HEK293 (cell line): ENCODE measurements at regions not wholly inside any gene's neighbourhood (a gene's known extent, or its start where the extent isn't known, plus 50 kb on each side); places are given as distances from the start of the nearest gene placed in this dataset.

Experiments
- CTCF ChIA-PET: fragments of 350-600 bp; formaldehyde crosslinking; extraction: SDS; loops from one replicate; lab custom pipeline; 2021; ENCODE audit warnings: antibody characterized with exemption; lab: Yijun Ruan, JAX
- POLR2A ChIA-PET: fragments of 300-600 bp; formaldehyde crosslinking; extraction: SDS; loops from one replicate; lab custom pipeline; 2020; ENCODE audit warnings: antibody characterized with exemption, inconsistent platforms; lab: Yijun Ruan, JAX
- H3K27ac ChIP-seq: fragments of 200-500 bp; sonication (Bioruptor generic); 2 replicates; pipeline ENCODE4 v1.5.1; 2014; ENCODE audit warnings: low read depth, low read length, control low read depth, inconsistent platforms; ENCODE audit errors: extremely low read depth
- H3K36me3 ChIP-seq, 2 experiments: fragments of 200-500 bp in 1 of 2; sonication (Bioruptor generic) in 1 of 2; 1 replicate in 1 of 2; 2 replicates in 1 of 2; pipeline ENCODE4 v1.5.1; 2014 to 2017; ENCODE audit warnings: inconsistent platforms in 2 of 2, low read length in 2 of 2; ENCODE audit not compliant: control insufficient read depth in 2 of 2, insufficient read depth in 1 of 2
- H3K4me1 ChIP-seq: fragments of 200-500 bp; sonication (Bioruptor generic); 2 replicates; pipeline ENCODE4 v1.5.1; 2014; ENCODE audit warnings: mild to moderate bottlenecking, low read length, inconsistent platforms; ENCODE audit not compliant: control insufficient read depth, insufficient read depth
- H3K4me3 ChIP-seq: 2 replicates; pipeline ENCODE4 v1.5.1; 2011; ENCODE audit warnings: low read depth, mild to moderate bottlenecking, control low read depth, low read length, moderate library complexity
- H3K9me3 ChIP-seq: fragments of 200-500 bp; sonication (Bioruptor generic); 2 replicates; pipeline ENCODE4 v1.5.1; 2014; ENCODE audit warnings: low read depth, low read length, inconsistent platforms; ENCODE audit not compliant: control insufficient read depth, insufficient read depth
- KLF16 ChIP-seq: fragments of 450-650 bp; formaldehyde crosslinking; IDR thresholded peaks from 2 replicates; pipeline ENCODE4 v1.5.1; 2017; ENCODE audit warnings: missing biosample characterization, missing genetic modification characterization
- RBAK ChIP-seq: fragments of 450-650 bp; formaldehyde crosslinking; IDR thresholded peaks from 2 replicates; pipeline ENCODE4 v1.5.1; 2016; ENCODE audit warnings: missing biosample characterization, missing genetic modification characterization
- SCRT1 ChIP-seq: fragments of 450-650 bp; formaldehyde crosslinking; IDR thresholded peaks from 2 replicates; pipeline ENCODE4 v1.5.1; 2016; ENCODE audit warnings: missing biosample characterization, missing genetic modification characterization, borderline replicate concordance
- TCF7L2 ChIP-seq: IDR thresholded peaks from 2 replicates; pipeline ENCODE4 v1.6.1; 2011; ENCODE audit warnings: low read depth, mild to moderate bottlenecking, inconsistent platforms, low read length, moderate library complexity, borderline replicate concordance
- WT1 ChIP-seq: fragments of 450-650 bp; formaldehyde crosslinking; IDR thresholded peaks from 2 replicates; pipeline ENCODE4 v1.5.1; 2016; ENCODE audit warnings: missing biosample characterization, missing genetic modification characterization
- ZBTB7A ChIP-seq: fragments of 450-650 bp; formaldehyde crosslinking; IDR thresholded peaks from 2 replicates; pipeline ENCODE4 v1.5.1; 2016; ENCODE audit warnings: low read depth, missing biosample characterization, missing genetic modification characterization
- ZNF114 ChIP-seq: fragments of 450-650 bp; formaldehyde crosslinking; IDR thresholded peaks from 2 replicates; pipeline ENCODE4 v1.5.0; 2017; ENCODE audit warnings: missing biosample characterization, missing genetic modification characterization
- ZNF132 ChIP-seq: fragments of 450-650 bp; formaldehyde crosslinking; IDR thresholded peaks from 2 replicates; pipeline ENCODE4 v1.5.1; 2017; ENCODE audit warnings: missing biosample characterization, missing genetic modification characterization, borderline replicate concordance
- ZNF211 ChIP-seq: fragments of 450-650 bp; formaldehyde crosslinking; IDR thresholded peaks from 2 replicates; pipeline ENCODE4 v1.5.1; 2016; ENCODE audit warnings: low read depth, missing biosample characterization, missing genetic modification characterization
- ZNF341 ChIP-seq: fragments of 450-650 bp; formaldehyde crosslinking; IDR thresholded peaks from 2 replicates; pipeline ENCODE4; 2016; ENCODE audit warnings: low read depth, missing biosample characterization, missing genetic modification characterization
- ZNF610 ChIP-seq: fragments of 450-650 bp; formaldehyde crosslinking; IDR thresholded peaks from 2 replicates; pipeline ENCODE4 v1.5.1; 2016; ENCODE audit warnings: missing biosample characterization, missing genetic modification characterization, borderline replicate concordance
- ZNF624 ChIP-seq: fragments of 450-650 bp; formaldehyde crosslinking; IDR thresholded peaks from 2 replicates; pipeline ENCODE4 v1.5.1; 2017; ENCODE audit warnings: missing biosample characterization, missing genetic modification characterization
- ZNF707 ChIP-seq: fragments of 450-650 bp; formaldehyde crosslinking; IDR thresholded peaks from 2 replicates; pipeline ENCODE4 v1.5.1; 2016; ENCODE audit warnings: missing biosample characterization, missing genetic modification characterization
- ZNF768 ChIP-seq: fragments of 450-650 bp; formaldehyde crosslinking; IDR thresholded peaks from 2 replicates; pipeline ENCODE4 v1.5.1; 2018; ENCODE audit warnings: missing biosample characterization, mild to moderate bottlenecking, missing genetic modification characterization
- ZNF785 ChIP-seq: fragments of 450-650 bp; formaldehyde crosslinking; IDR thresholded peaks from 2 replicates; pipeline ENCODE4 v1.5.1; 2016; ENCODE audit warnings: missing biosample characterization, missing genetic modification characterization
- ZSCAN30 ChIP-seq: fragments of 450-650 bp; IDR thresholded peaks from 2 replicates; pipeline ENCODE4 v1.5.1; 2018; ENCODE audit warnings: missing biosample characterization, mild to moderate bottlenecking, missing genetic modification characterization, moderate library complexity
- TF ChIP-seq, protein P1 (sequence below): fragments of 450-650 bp; formaldehyde crosslinking; IDR thresholded peaks from 2 replicates; pipeline ENCODE4 v1.5.1; 2016; ENCODE audit warnings: missing biosample characterization, missing genetic modification characterization
- TF ChIP-seq, protein P2 (sequence below): fragments of 450-650 bp; formaldehyde crosslinking; IDR thresholded peaks from 2 replicates; pipeline ENCODE4 v1.5.0; 2017; ENCODE audit warnings: missing biosample characterization, missing genetic modification characterization, borderline replicate concordance
- TF ChIP-seq, protein P3 (sequence below): fragments of 450-650 bp; formaldehyde crosslinking; IDR thresholded peaks from 2 replicates; pipeline ENCODE4 v1.5.1; 2017; ENCODE audit warnings: missing biosample characterization, missing genetic modification characterization
- TF ChIP-seq, protein P4 (sequence below): fragments of 450-650 bp; formaldehyde crosslinking; IDR thresholded peaks from 2 replicates; pipeline ENCODE4 v1.5.1; 2016; ENCODE audit warnings: missing biosample characterization, missing genetic modification characterization
- TF ChIP-seq, protein P5 (sequence below): fragments of 450-650 bp; formaldehyde crosslinking; IDR thresholded peaks from 2 replicates; pipeline ENCODE4 v1.5.1; 2016; ENCODE audit warnings: missing biosample characterization, missing genetic modification characterization
- TF ChIP-seq, protein P6 (sequence below): fragments of 450-650 bp; formaldehyde crosslinking; IDR thresholded peaks from 2 replicates; pipeline ENCODE4 v1.5.1; 2017; ENCODE audit warnings: missing biosample characterization, missing genetic modification characterization

DNA sequence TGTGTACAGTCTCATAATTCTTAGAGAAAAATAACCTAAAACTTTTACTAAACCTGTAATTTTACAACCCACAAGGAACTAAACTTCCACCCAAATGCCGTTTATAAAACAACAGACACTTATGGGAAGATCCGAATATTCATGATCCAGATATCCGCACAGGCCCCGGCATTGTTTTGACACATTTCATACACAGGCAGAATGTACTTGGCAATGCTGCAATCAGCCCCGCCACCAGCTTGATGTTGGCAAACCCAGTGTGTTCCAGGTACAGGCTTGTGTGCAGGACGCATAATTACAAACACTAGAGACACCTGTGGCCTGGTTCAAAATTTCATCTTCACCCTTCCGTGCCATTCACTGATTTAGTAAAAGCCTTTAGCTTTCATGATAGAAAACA lies 393.0 kb upstream of the SALL3 start:
- TF ChIP-seq, protein P1, sequence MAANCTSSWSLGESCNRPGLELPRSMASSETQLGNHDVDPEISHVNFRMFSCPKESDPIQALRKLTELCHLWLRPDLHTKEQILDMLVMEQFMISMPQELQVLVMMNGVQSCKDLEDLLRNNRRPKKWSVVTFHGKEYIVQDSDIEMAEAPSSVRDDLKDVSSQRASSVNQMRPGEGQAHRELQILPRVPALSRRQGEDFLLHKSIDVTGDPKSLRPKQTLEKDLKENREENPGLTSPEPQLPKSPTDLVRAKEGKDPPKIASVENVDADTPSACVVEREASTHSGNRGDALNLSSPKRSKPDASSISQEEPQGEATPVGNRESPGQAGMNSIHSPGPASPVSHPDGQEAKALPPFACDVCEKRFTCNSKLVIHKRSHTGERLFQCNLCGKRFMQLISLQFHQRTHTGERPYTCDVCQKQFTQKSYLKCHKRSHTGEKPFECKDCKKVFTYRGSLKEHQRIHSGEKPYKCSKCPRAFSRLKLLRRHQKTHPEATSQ, result no peak
- TF ChIP-seq, protein P2, sequence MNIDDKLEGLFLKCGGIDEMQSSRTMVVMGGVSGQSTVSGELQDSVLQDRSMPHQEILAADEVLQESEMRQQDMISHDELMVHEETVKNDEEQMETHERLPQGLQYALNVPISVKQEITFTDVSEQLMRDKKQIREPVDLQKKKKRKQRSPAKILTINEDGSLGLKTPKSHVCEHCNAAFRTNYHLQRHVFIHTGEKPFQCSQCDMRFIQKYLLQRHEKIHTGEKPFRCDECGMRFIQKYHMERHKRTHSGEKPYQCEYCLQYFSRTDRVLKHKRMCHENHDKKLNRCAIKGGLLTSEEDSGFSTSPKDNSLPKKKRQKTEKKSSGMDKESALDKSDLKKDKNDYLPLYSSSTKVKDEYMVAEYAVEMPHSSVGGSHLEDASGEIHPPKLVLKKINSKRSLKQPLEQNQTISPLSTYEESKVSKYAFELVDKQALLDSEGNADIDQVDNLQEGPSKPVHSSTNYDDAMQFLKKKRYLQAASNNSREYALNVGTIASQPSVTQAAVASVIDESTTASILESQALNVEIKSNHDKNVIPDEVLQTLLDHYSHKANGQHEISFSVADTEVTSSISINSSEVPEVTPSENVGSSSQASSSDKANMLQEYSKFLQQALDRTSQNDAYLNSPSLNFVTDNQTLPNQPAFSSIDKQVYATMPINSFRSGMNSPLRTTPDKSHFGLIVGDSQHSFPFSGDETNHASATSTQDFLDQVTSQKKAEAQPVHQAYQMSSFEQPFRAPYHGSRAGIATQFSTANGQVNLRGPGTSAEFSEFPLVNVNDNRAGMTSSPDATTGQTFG (tag by site-specific recombination), result no peak
- TF ChIP-seq ZNF624 (tag by site-specific recombination), result no peak
- no peak for TF ChIP-seq ZNF707 (tag by site-specific recombination)
- TF ChIP-seq ZNF768 (tag by site-specific recombination), result no peak
- no peak for TF ChIP-seq ZNF114 (tag by site-specific recombination)
- no peak for TF ChIP-seq KLF16 (tag by site-specific recombination)
- TF ChIP-seq SCRT1, result no peak
- H3K9me3 ChIP-seq, result no peaks in the 10 kb centered on the region
- H3K36me3 ChIP-seq, result no peaks in the 10 kb centered on the region
- CTCF ChIA-PET, result interaction anchor here (0.6 kb wide), 1 partner anchor 792 kb away, joined by 3 read pairs; no protein-coding TSS in a partner anchor
- H3K4me1 ChIP-seq, result peaks cover 11% of the 10 kb centered on the region
- H3K4me3 ChIP-seq, result no peak overlapping the region
- POLR2A ChIA-PET, result no interaction called here
- no peak overlapping the region for H3K27ac ChIP-seq

DNA sequence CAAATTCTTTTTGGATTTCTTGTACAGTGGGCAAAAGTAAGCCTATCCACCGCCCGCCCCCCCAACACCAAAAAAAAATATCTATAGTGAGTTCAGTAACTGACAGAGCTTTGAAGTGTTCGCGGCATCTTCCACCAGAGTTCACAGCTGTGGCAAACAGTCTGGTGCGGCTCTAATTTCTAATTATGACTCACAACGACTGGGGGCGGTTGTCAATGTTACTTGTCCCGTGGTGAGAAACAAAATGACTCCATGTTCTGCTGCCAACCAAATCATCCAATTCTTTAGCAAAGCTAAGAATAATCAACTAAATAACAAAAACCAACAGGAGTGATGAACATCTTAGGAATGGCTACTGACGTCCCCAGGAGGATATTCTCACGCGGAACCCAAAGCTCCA lies 392.5 kb upstream of the SALL3 start:
- no peak overlapping the region for H3K27ac ChIP-seq
- H3K4me1 ChIP-seq, result peaks cover 11% of the 10 kb centered on the region
- ChIA-PET CTCF (no interaction called here), POLR2A (no interaction called here)
- no peaks in the 10 kb centered on the region for H3K9me3 ChIP-seq
- H3K36me3 ChIP-seq, result no peaks in the 10 kb centered on the region
- no peak overlapping the region for H3K4me3 ChIP-seq
- TF ChIP-seq WT1 (tag by site-specific recombination) (no peak), ZBTB7A (no peak), ZNF211 (tag by site-specific recombination) (no peak), ZNF132 (tag by site-specific recombination) (no peak), RBAK (tag by site-specific recombination) (no peak), ZNF341 (tag by site-specific recombination) (no peak), ZNF785 (tag by site-specific recombination) (no peak), SCRT1 (no peak), TCF7L2 (no peak), ZSCAN30 (tag by site-specific recombination) (no peak), ZNF610 (tag by site-specific recombination) (no peak)
- TF ChIP-seq, protein P3, sequence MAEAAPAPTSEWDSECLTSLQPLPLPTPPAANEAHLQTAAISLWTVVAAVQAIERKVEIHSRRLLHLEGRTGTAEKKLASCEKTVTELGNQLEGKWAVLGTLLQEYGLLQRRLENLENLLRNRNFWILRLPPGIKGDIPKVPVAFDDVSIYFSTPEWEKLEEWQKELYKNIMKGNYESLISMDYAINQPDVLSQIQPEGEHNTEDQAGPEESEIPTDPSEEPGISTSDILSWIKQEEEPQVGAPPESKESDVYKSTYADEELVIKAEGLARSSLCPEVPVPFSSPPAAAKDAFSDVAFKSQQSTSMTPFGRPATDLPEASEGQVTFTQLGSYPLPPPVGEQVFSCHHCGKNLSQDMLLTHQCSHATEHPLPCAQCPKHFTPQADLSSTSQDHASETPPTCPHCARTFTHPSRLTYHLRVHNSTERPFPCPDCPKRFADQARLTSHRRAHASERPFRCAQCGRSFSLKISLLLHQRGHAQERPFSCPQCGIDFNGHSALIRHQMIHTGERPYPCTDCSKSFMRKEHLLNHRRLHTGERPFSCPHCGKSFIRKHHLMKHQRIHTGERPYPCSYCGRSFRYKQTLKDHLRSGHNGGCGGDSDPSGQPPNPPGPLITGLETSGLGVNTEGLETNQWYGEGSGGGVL (tag by site-specific recombination), result no peak
- TF ChIP-seq, protein P4, sequence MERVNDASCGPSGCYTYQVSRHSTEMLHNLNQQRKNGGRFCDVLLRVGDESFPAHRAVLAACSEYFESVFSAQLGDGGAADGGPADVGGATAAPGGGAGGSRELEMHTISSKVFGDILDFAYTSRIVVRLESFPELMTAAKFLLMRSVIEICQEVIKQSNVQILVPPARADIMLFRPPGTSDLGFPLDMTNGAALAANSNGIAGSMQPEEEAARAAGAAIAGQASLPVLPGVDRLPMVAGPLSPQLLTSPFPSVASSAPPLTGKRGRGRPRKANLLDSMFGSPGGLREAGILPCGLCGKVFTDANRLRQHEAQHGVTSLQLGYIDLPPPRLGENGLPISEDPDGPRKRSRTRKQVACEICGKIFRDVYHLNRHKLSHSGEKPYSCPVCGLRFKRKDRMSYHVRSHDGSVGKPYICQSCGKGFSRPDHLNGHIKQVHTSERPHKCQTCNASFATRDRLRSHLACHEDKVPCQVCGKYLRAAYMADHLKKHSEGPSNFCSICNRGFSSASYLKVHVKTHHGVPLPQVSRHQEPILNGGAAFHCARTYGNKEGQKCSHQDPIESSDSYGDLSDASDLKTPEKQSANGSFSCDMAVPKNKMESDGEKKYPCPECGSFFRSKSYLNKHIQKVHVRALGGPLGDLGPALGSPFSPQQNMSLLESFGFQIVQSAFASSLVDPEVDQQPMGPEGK (tag by site-specific recombination), result no peak
- TF ChIP-seq, protein P5, sequence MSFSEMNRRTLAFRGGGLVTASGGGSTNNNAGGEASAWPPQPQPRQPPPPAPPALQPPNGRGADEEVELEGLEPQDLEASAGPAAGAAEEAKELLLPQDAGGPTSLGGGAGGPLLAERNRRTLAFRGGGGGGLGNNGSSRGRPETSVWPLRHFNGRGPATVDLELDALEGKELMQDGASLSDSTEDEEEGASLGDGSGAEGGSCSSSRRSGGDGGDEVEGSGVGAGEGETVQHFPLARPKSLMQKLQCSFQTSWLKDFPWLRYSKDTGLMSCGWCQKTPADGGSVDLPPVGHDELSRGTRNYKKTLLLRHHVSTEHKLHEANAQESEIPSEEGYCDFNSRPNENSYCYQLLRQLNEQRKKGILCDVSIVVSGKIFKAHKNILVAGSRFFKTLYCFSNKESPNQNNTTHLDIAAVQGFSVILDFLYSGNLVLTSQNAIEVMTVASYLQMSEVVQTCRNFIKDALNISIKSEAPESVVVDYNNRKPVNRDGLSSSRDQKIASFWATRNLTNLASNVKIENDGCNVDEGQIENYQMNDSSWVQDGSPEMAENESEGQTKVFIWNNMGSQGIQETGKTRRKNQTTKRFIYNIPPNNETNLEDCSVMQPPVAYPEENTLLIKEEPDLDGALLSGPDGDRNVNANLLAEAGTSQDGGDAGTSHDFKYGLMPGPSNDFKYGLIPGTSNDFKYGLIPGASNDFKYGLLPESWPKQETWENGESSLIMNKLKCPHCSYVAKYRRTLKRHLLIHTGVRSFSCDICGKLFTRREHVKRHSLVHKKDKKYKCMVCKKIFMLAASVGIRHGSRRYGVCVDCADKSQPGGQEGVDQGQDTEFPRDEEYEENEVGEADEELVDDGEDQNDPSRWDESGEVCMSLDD, result no peak
- TF ChIP-seq, protein P6, sequence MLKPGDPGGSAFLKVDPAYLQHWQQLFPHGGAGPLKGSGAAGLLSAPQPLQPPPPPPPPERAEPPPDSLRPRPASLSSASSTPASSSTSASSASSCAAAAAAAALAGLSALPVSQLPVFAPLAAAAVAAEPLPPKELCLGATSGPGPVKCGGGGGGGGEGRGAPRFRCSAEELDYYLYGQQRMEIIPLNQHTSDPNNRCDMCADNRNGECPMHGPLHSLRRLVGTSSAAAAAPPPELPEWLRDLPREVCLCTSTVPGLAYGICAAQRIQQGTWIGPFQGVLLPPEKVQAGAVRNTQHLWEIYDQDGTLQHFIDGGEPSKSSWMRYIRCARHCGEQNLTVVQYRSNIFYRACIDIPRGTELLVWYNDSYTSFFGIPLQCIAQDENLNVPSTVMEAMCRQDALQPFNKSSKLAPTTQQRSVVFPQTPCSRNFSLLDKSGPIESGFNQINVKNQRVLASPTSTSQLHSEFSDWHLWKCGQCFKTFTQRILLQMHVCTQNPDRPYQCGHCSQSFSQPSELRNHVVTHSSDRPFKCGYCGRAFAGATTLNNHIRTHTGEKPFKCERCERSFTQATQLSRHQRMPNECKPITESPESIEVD (tag by site-specific recombination), result no peak
